Thymus (tissue), 11 donors: ENCODE measurements at regions not wholly inside any gene's neighbourhood (a gene's known extent, or its start where the extent isn't known, plus 50 kb on each side); places are given as distances from the start of the nearest gene placed in this dataset.

ENCODE experiments used
- DNase-seq, 9 donors: peaks; one replicate each; pipeline ENCODE4 v3.0.0-alpha.2; 2013; ENCODE audit warnings: low spot score in 9 of 9, low read depth in 6 of 9, missing footprints in 1 of 9
- H3K27ac ChIP-seq, 2 donors: one replicate each; pipeline ENCODE4 v1.5.1; 2013; ENCODE audit warnings: control low read depth in 1 of 2, low read depth in 1 of 2, low read length in 1 of 2, mild to moderate bottlenecking in 1 of 2, moderate library complexity in 1 of 2
- H3K27me3 ChIP-seq, 2 donors: one replicate each; pipeline ENCODE4 v1.5.1; 2013; ENCODE audit warnings: low read length in 1 of 2; ENCODE audit not compliant: control insufficient read depth in 2 of 2, insufficient read depth in 1 of 2
- H3K36me3 ChIP-seq, 2 donors: one replicate each; pipeline ENCODE4 v1.5.1; 2013; ENCODE audit warnings: low read length in 1 of 2, mild to moderate bottlenecking in 1 of 2, moderate library complexity in 1 of 2; ENCODE audit not compliant: control insufficient read depth in 2 of 2, insufficient read depth in 2 of 2
- H3K4me1 ChIP-seq, 2 donors: one replicate each; pipeline ENCODE4 v1.5.1; 2013; ENCODE audit warnings: low read length in 2 of 2; ENCODE audit not compliant: control insufficient read depth in 2 of 2, insufficient read depth in 2 of 2
- H3K4me3 ChIP-seq, 2 donors: one replicate each; pipeline ENCODE4 v1.5.1; 2013; ENCODE audit warnings: low read length in 2 of 2, control low read depth in 1 of 2, mild to moderate bottlenecking in 1 of 2
- H3K9me3 ChIP-seq, 2 donors: one replicate each; pipeline ENCODE4 v1.5.1; 2013; ENCODE audit warnings: low read length in 1 of 2, mild to moderate bottlenecking in 1 of 2; ENCODE audit not compliant: control insufficient read depth in 2 of 2, insufficient read depth in 1 of 2
- WGBS: extraction: QIAGEN DNeasy Blood & Tissue Kit; methylation state at CpG from one replicate; pipeline ENCODE4 v1.1.7; 2013; 5-methylcytosine and 5-hydroxymethylcytosine counted together
- donor health status: healthy.

GRCh38 chr20:24744747-24745146, 204.3 kb upstream of the CST7 start:
- 98% methylated on average over 3 of the region's 3 CpGs for WGBS

DNA sequence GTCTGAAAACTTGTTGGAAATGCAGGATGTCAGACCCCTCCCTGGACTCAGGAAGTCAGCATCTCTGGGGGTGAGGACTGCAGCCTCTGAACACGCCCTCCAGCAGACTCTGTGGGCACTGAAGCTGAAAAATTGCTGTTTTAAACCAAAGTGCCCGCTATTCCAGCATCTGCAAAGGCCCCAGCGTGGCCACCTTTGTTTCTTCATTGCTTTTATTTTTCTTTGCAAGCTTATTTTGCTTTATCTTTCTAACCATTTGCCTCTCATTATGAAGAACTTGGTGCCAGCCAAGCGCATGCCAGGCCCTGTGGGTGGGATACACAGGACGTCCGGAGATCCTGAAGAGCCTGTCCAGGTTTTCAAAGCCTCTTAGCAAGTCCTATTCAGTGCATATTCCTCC, 203.9 kb upstream of the CST7 start:
- WGBS = 96% methylated on average over 6 of the region's 6 CpGs
- no peak overlapping the region for H3K4me3 ChIP-seq
- no peak overlapping the region for H3K27ac ChIP-seq
- H3K9me3 ChIP-seq = peaks cover 0 to 3% of the 10 kb centered on the region in 2 donors
- peaks cover 73 to 76% of the 10 kb centered on the region in 2 donors for H3K4me1 ChIP-seq
- no peak for DNase-seq
- no peaks in the 10 kb centered on the region for H3K36me3 ChIP-seq
- no peaks in the 10 kb centered on the region for H3K27me3 ChIP-seq

More at GRCh38 chr20:24744747-24745146, 204.3 kb upstream of the CST7 start:
- no peak overlapping the region for H3K4me3 ChIP-seq
- peaks cover 0 to 3% of the 10 kb centered on the region in 2 donors for H3K9me3 ChIP-seq
- DNase-seq = no peak
- H3K36me3 ChIP-seq = no peaks in the 10 kb centered on the region
- H3K27ac ChIP-seq = no peak overlapping the region
- peaks cover 73 to 78% of the 10 kb centered on the region in 2 donors for H3K4me1 ChIP-seq
- H3K27me3 ChIP-seq = no peaks in the 10 kb centered on the region

- H3K36me3 ChIP-seq = no peaks in the 10 kb centered on the region
- DNase-seq = no peak
- no peaks in the 10 kb centered on the region for H3K27me3 ChIP-seq
- H3K9me3 ChIP-seq = peaks cover 0 to 3% of the 10 kb centered on the region in 2 donors
- peak overlapping the region in 1 of 2 donors; percentile 10 for H3K27ac ChIP-seq
- H3K4me1 ChIP-seq = peaks cover 69 to 72% of the 10 kb centered on the region in 2 donors
- H3K4me3 ChIP-seq = no peak overlapping the region
- WGBS = 90% methylated on average over 14 of the region's 14 CpGs
Observed at GRCh38 chr20:24745617-24746350, 203.3 kb upstream of the CST7 start.

DNA sequence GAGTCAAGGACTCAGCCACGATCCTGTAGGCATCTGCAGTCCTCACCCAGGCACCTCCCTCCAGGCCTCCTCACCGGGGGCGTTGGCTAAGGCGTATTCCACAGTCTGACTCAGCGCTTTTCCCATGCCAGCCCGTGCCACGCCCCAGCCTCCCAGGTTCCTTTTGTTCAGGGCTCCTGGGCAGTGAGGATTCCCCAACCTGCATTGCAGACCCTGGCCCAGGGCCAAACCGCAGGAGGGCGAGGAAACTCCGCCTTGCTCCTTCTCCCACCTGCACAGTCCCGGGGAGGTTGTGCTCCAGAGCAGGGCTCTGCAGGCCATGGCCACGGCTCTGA, 202.8 kb upstream of the CST7 start:
- Histone ChIP-seq H3K36me3 (no peaks in the 10 kb centered on the region), H3K4me3 (peak overlapping the region in 1 of 2 donors; percentile 35), H3K27me3 (no peaks in the 10 kb centered on the region), H3K27ac (peak overlapping the region in 1 of 2 donors; percentile 10), H3K9me3 (peaks cover 0 to 3% of the 10 kb centered on the region in 2 donors), H3K4me1 (peaks cover 65 to 67% of the 10 kb centered on the region in 2 donors)
- DNase-seq = no peak
- WGBS = 59% methylated on average over 12 of the region's 12 CpGs

DNA sequence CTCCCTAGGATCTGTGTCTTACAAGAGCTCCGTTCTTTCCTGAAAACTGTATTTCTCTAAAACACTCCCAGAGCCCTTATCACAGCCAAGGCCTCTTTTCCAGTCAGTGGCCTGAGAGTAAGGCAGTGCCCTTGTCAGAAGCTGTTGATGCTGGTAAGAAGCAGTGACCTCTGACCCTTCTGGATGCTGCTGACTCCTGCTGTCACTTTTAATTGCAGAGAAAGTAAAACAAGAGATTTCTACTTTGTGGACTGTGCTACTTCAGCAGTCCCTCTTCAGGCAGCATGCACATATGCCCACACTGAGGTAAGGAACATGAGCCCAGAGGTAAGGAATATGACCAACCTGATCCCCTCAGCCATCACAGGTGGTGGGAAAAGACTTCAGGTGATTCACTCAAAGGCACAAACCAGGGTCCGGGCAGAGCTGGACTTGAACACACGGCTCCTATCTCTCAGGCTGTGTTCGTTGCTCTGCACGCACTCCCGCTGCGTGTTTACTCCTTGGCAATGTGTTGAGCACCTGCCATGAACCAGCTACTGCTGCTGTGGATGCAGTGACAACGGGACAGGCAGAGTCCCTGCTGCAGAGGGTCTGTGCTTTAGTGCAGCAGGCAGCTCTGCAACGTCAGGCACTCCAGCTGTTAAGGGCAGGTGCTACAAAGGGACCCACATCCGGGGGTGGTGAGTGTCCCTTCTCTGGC, 201.9 kb upstream of the CST7 start:
- 17% methylated on average over 10 of the region's 10 CpGs for WGBS
- peaks cover 0 to 4% of the 10 kb centered on the region in 2 donors for H3K9me3 ChIP-seq
- H3K4me3 ChIP-seq = peak overlapping the region; percentile 1 to 35
- H3K27ac ChIP-seq = peak overlapping the region; percentile 75 to 85
- no peaks in the 10 kb centered on the region for H3K36me3 ChIP-seq
- H3K27me3 ChIP-seq = no peaks in the 10 kb centered on the region
- peak; percentile 38 to 86 (median 60) for DNase-seq
- peaks cover 57 to 60% of the 10 kb centered on the region in 2 donors for H3K4me1 ChIP-seq

DNA sequence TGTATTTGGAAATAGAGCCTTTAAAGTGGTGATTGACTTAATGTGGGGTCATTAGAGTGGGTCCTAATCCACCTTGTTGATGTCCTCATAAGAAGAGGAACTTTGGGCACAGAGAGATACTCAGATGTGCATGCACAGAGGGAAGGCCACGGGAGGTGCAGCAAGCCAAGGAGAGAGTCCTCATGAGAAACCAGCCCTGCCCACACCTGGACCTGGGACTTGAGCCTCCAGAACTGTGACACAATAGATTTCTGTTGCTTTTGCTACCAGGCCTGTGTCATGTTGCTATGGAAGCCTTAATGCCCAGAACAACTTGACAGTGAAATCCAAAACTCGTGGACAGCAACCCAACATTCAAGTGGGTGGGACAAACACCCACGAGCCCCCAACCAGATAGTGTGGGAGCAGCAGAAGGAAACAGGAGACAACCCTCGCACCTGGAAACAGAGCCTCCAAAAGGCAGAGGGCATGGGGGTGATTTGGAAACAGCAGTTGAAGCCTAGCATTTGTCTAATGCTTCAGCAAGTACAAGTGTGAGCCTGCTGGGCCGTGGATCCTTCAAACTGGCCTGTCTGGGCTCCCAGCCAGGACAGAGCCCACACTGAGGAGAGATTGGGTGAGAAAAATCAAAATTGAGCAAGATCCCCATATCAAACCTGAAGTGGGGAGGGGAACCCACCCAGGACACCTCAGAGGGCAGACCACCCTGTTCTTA, 201.0 kb upstream of the CST7 start:
- Histone ChIP-seq H3K27me3 (no peaks in the 10 kb centered on the region), H3K27ac (peak overlapping the region in 1 of 2 donors; percentile 75), H3K36me3 (no peaks in the 10 kb centered on the region), H3K4me1 (peaks cover 57 to 60% of the 10 kb centered on the region in 2 donors), H3K4me3 (no peak overlapping the region), H3K9me3 (peaks cover 0 to 10% of the 10 kb centered on the region in 2 donors)
- WGBS = 67% methylated on average over 5 of the region's 5 CpGs
- DNase-seq = peak in 1 of 9 donors; percentile 37

GRCh38 chr20:24751551-24751950, 197.5 kb upstream of the CST7 start:
- Histone ChIP-seq H3K27me3 (no peaks in the 10 kb centered on the region), H3K27ac (no peak overlapping the region), H3K4me1 (peaks cover 50 to 59% of the 10 kb centered on the region in 2 donors), H3K9me3 (peaks cover 0 to 10% of the 10 kb centered on the region in 2 donors), H3K4me3 (no peak overlapping the region), H3K36me3 (no peaks in the 10 kb centered on the region)
- no peak for DNase-seq
- 96% methylated on average over 4 of the region's 4 CpGs for WGBS

DNA sequence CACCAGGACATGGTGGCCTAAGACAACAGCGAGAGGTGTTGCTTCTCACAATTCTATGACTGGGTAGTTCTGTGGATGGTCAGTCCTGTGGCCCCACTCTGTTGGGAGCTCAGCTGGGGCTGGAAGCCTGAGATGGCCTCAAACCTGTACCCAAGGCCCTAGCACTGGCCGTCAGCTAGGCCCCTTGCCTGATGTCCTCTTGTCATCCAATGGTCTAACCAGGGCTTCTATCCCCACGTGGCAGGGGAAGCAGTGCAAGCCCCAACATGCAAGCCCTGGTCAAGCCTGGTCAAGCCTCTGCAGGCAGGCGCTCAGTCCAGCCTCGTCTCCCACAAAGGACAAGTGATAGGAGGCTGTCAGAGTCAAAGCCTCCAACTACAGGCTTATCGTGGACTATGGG, 196.5 kb upstream of the CST7 start:
- peaks cover 0 to 10% of the 10 kb centered on the region in 2 donors for H3K9me3 ChIP-seq
- DNase-seq = no peak
- WGBS = 93% methylated on average over 6 of the region's 6 CpGs
- no peaks in the 10 kb centered on the region for H3K27me3 ChIP-seq
- H3K27ac ChIP-seq = no peak overlapping the region
- H3K4me1 ChIP-seq = peaks cover 39 to 51% of the 10 kb centered on the region in 2 donors
- no peak overlapping the region for H3K4me3 ChIP-seq
- H3K36me3 ChIP-seq = no peaks in the 10 kb centered on the region

- H3K27ac ChIP-seq = no peak overlapping the region
- no peak overlapping the region for H3K4me3 ChIP-seq
- peak in 3 of 9 donors; percentile 21 to 65 (median 54) for DNase-seq
- no peaks in the 10 kb centered on the region for H3K36me3 ChIP-seq
- WGBS = 28% methylated on average over 4 of the region's 4 CpGs
- peaks cover 0 to 10% of the 10 kb centered on the region in 2 donors for H3K9me3 ChIP-seq
- H3K4me1 ChIP-seq = peaks cover 35 to 46% of the 10 kb centered on the region in 2 donors
- H3K27me3 ChIP-seq = no peaks in the 10 kb centered on the region
Observed at GRCh38 chr20:24753130-24753529, 195.9 kb upstream of the CST7 start.
